Trophoblast cell (in vitro differentiated cells and primary cell): ENCODE measurements at regions not wholly inside any gene's neighbourhood (a gene's known extent, or its start where the extent isn't known, plus 50 kb on each side); places are given as distances from the start of the nearest gene placed in this dataset.
"Not testable (repeated sequence)": the region's sequence is repeated elsewhere in the genome, so short reads cannot be mapped to it uniquely, and the experiment has no call there.

ENCODE experiments used
- DNase-seq, 2 donors: peaks; one replicate each; pipeline ENCODE4 v3.0.0-alpha.2; 2016
- H2AFZ ChIP-seq: 2 replicates; pipeline ENCODE4 v1.6.1; 2013; ENCODE audit warnings: low read length, moderate library complexity, mild to moderate bottlenecking; ENCODE audit not compliant: insufficient read depth, poor library complexity
- H2AK5ac ChIP-seq: 2 replicates; pipeline ENCODE4 v1.6.1; 2013; ENCODE audit warnings: mild to moderate bottlenecking, low read length
- H2BK120ac ChIP-seq: 2 replicates; pipeline ENCODE4 v1.6.1; 2013; ENCODE audit warnings: low read length, mild to moderate bottlenecking, moderate library complexity; ENCODE audit not compliant: insufficient read depth, poor library complexity
- H2BK12ac ChIP-seq: 2 replicates; pipeline ENCODE4 v1.6.1; 2013; ENCODE audit warnings: mild to moderate bottlenecking, low read length, moderate library complexity
- H2BK5ac ChIP-seq: 2 replicates; pipeline ENCODE4 v1.6.1; 2013; ENCODE audit warnings: low read length, low read depth, moderate library complexity, mild to moderate bottlenecking; ENCODE audit not compliant: poor library complexity
- H3K14ac ChIP-seq: 2 replicates; pipeline ENCODE4 v1.6.1; 2013; ENCODE audit warnings: mild to moderate bottlenecking, low read length
- H3K18ac ChIP-seq: 2 replicates; pipeline ENCODE4 v1.6.1; 2013; ENCODE audit warnings: mild to moderate bottlenecking, low read length
- H3K23ac ChIP-seq: 2 replicates; pipeline ENCODE4 v1.6.1; 2013; ENCODE audit warnings: low read length
- H3K27ac ChIP-seq: 2 replicates; pipeline ENCODE4 v1.5.1; 2013; ENCODE audit warnings: low read depth, mild to moderate bottlenecking, inconsistent platforms, low read length, moderate library complexity
- H3K27me3 ChIP-seq: 2 replicates; pipeline ENCODE4 v1.6.1; 2013; ENCODE audit warnings: inconsistent platforms, mild to moderate bottlenecking, low read length, moderate library complexity; ENCODE audit not compliant: insufficient read depth
- H3K36me3 ChIP-seq, 2 experiments: 1 replicate in 1 of 2; 2 replicates in 1 of 2; pipeline ENCODE4 v1.6.1; 2013; ENCODE audit warnings: low read length in 2 of 2, mild to moderate bottlenecking in 2 of 2, moderate library complexity in 1 of 2; ENCODE audit not compliant: insufficient read depth in 2 of 2, control insufficient read depth in 1 of 2
- H3K4ac ChIP-seq: 2 replicates; pipeline ENCODE4 v1.6.1; 2013; ENCODE audit warnings: low read depth, mild to moderate bottlenecking, low read length, moderate library complexity
- H3K4me1 ChIP-seq, 2 experiments: 1 replicate in 1 of 2; 2 replicates in 1 of 2; pipeline ENCODE4 v1.6.1; 2013; ENCODE audit warnings: low read length in 2 of 2, mild to moderate bottlenecking in 2 of 2, moderate library complexity in 1 of 2; ENCODE audit not compliant: insufficient read depth in 2 of 2, control insufficient read depth in 1 of 2
- H3K4me2 ChIP-seq: 2 replicates; pipeline ENCODE4 v1.6.1; 2013; ENCODE audit warnings: inconsistent platforms, mild to moderate bottlenecking, low read length, moderate library complexity
- H3K4me3 ChIP-seq: 2 replicates; pipeline ENCODE4 v1.5.1; 2013; ENCODE audit warnings: mild to moderate bottlenecking, low read depth, low read length, inconsistent platforms
- H3K79me1 ChIP-seq: one replicate; pipeline ENCODE4 v1.6.1; 2013; ENCODE audit warnings: low read length
- H3K79me2 ChIP-seq: 2 replicates; pipeline ENCODE4 v1.6.1; 2013; ENCODE audit warnings: low read length, mild to moderate bottlenecking; ENCODE audit not compliant: control insufficient read depth, insufficient read depth, poor library complexity
- H3K9ac ChIP-seq: 2 replicates; pipeline ENCODE4 v1.6.1; 2013; ENCODE audit warnings: mild to moderate bottlenecking, low read length
- H3K9me3 ChIP-seq: 2 replicates; pipeline ENCODE4 v1.6.1; 2013; ENCODE audit warnings: low read depth, mild to moderate bottlenecking, control low read depth, inconsistent platforms, low read length; ENCODE audit not compliant: insufficient read depth
- H4K12ac ChIP-seq: 2 replicates; pipeline ENCODE4 v1.6.1; 2013; ENCODE audit warnings: low read depth, mild to moderate bottlenecking, low read length, moderate library complexity
- H4K8ac ChIP-seq: 2 replicates; pipeline ENCODE4 v1.6.1; 2013; ENCODE audit warnings: low read depth, mild to moderate bottlenecking, low read length, moderate library complexity
- H4K91ac ChIP-seq: one replicate; pipeline ENCODE4 v1.6.1; 2013; ENCODE audit warnings: low read depth, mild to moderate bottlenecking, low read length, moderate library complexity
- WGBS: extraction: QIAGEN DNeasy Blood & Tissue Kit; methylation state at CpG from one replicate; pipeline ENCODE4 v1.1.7; 2013; ENCODE audit warnings: missing lambda C conversion rate; ENCODE audit not compliant: insufficient read length, insufficient coverage; ENCODE audit errors: extremely low coverage; 5-methylcytosine and 5-hydroxymethylcytosine counted together

- Histone ChIP-seq H2AFZ (no peak overlapping the region), H2AK5ac (no peak overlapping the region), H4K12ac (no peak overlapping the region), H3K79me1 (no peaks in the 10 kb centered on the region), H3K4me1 (no peaks in the 10 kb centered on the region), H3K9me3 (peaks cover 31% of the 10 kb centered on the region), H3K14ac (no peak overlapping the region), H2BK12ac (no peak overlapping the region), H3K4ac (no peak overlapping the region), H4K8ac (no peak overlapping the region), H2BK5ac (no peak overlapping the region), H3K9ac (no peak overlapping the region), H3K27me3 (no peaks in the 10 kb centered on the region), H3K4me3 (no peak overlapping the region), H3K18ac (no peak overlapping the region), H3K36me3 (no peaks in the 10 kb centered on the region), H4K91ac (no peak overlapping the region), H2BK120ac (no peak overlapping the region), H3K23ac (no peak overlapping the region), H3K79me2 (no peaks in the 10 kb centered on the region), H3K4me2 (no peak overlapping the region), H3K27ac (no peak overlapping the region)
- no peak for DNase-seq
- WGBS = no CpG with 5 or more reads among the region's 1 CpG
Measured at GRCh38 chr7:56213574-56213973, 97.4 kb upstream of the NUPR2 start.

- DNase-seq = no peak
- no peak overlapping the region for H3K4ac ChIP-seq
- no peak overlapping the region for H3K14ac ChIP-seq
- no peak overlapping the region for H3K4me3 ChIP-seq
- peaks cover 5% of the 10 kb centered on the region for H3K9me3 ChIP-seq
- H2BK5ac ChIP-seq = no peak overlapping the region
- H2AK5ac ChIP-seq = no peak overlapping the region
- H3K27ac ChIP-seq = no peak overlapping the region
- H2AFZ ChIP-seq = no peak overlapping the region
- H4K8ac ChIP-seq = no peak overlapping the region
- no peaks in the 10 kb centered on the region for H3K79me2 ChIP-seq
- H3K23ac ChIP-seq = no peak overlapping the region
- H3K36me3 ChIP-seq = no peaks in the 10 kb centered on the region
- no CpG with 5 or more reads among the region's 1 CpG for WGBS
- no peak overlapping the region for H3K18ac ChIP-seq
- no peaks in the 10 kb centered on the region for H3K79me1 ChIP-seq
- no peak overlapping the region for H2BK120ac ChIP-seq
- H4K12ac ChIP-seq = no peak overlapping the region
- H3K4me1 ChIP-seq = no peaks in the 10 kb centered on the region
- H3K9ac ChIP-seq = no peak overlapping the region
- H2BK12ac ChIP-seq = no peak overlapping the region
- no peaks in the 10 kb centered on the region for H3K27me3 ChIP-seq
- no peak overlapping the region for H4K91ac ChIP-seq
- H3K4me2 ChIP-seq = no peak overlapping the region
Measured at GRCh38 chr7:56206420-56206819, 90.2 kb upstream of the NUPR2 start.

- no peak overlapping the region for H3K4me3 ChIP-seq
- no peak overlapping the region for H3K27ac ChIP-seq
- no peaks in the 10 kb centered on the region for H3K36me3 ChIP-seq
- no peak overlapping the region for H3K9ac ChIP-seq
- no peaks in the 10 kb centered on the region for H3K79me2 ChIP-seq
- H3K79me1 ChIP-seq = no peaks in the 10 kb centered on the region
- no peak overlapping the region for H2BK5ac ChIP-seq
- H3K4ac ChIP-seq = no peak overlapping the region
- H3K4me2 ChIP-seq = no peak overlapping the region
- DNase-seq = peak in 1 of 2 donors; percentile 25
- H3K9me3 ChIP-seq = peaks cover 4% of the 10 kb centered on the region
- no peaks in the 10 kb centered on the region for H3K4me1 ChIP-seq
- H2BK12ac ChIP-seq = no peak overlapping the region
- no peaks in the 10 kb centered on the region for H3K27me3 ChIP-seq
- no peak overlapping the region for H4K12ac ChIP-seq
- H2BK120ac ChIP-seq = no peak overlapping the region
- no peak overlapping the region for H2AFZ ChIP-seq
- no peak overlapping the region for H2AK5ac ChIP-seq
- no CpG with 5 or more reads among the region's 4 CpGs for WGBS
- no peak overlapping the region for H4K8ac ChIP-seq
- no peak overlapping the region for H3K14ac ChIP-seq
- H4K91ac ChIP-seq = no peak overlapping the region
- H3K23ac ChIP-seq = no peak overlapping the region
- no peak overlapping the region for H3K18ac ChIP-seq
Measured at GRCh38 chr7:56199639-56200038, 83.4 kb upstream of the NUPR2 start.

- not testable (repeated sequence) for H3K14ac ChIP-seq, H3K79me2 ChIP-seq, H3K79me1 ChIP-seq, H2BK5ac ChIP-seq, H2BK120ac ChIP-seq, H3K27ac ChIP-seq, H3K4ac ChIP-seq, H3K23ac ChIP-seq, H3K4me3 ChIP-seq, H2AFZ ChIP-seq, H3K9ac ChIP-seq, H4K8ac ChIP-seq, H3K36me3 ChIP-seq, H3K4me2 ChIP-seq, H4K91ac ChIP-seq, H4K12ac ChIP-seq, H3K18ac ChIP-seq, H2AK5ac ChIP-seq, H2BK12ac ChIP-seq, H3K27me3 ChIP-seq, H3K4me1 ChIP-seq
- peaks cover 16% of the 10 kb centered on the region for H3K9me3 ChIP-seq
- peak; percentile 94 to 96 for DNase-seq
- WGBS = no CpG with 5 or more reads among the region's 8 CpGs
Measured at GRCh38 chr7:56196195-56196594, 80.0 kb upstream of the NUPR2 start.
